ENCODE measurements at regions not wholly inside any gene's neighbourhood (a gene's known extent, or its start where the extent isn't known, plus 50 kb on each side); places are given as distances from the start of the nearest gene placed in this dataset.

- DNase-seq, result no peak
These were observed 343.5 kb upstream of the RGS6 start for GRCh38 chr14:71588576-71589215.

DNA sequence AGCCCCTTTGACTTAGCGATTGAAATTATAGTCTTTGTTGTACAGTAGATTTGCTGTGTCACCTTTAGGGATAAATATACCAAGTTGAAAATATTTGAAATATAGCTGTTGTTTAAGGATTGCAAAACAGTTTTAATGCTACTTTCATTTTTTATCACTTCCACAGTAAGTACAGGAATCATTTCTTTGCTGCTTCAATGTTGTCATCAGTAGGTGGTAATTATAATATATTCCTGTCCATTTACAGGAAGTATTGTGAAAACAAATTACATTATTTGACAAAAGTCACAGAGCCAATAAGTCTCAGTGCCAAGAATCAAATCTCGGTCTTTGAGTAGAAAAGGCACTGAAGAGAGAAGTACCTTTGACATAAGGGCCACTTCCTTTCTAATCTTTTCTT, 342.6 kb upstream of the RGS6 start:
- DNase-seq, result no peak

GRCh38 chr14:71590131-71590530, 342.1 kb upstream of the RGS6 start:
- DNase-seq, result no peak

- no peak for DNase-seq
These were observed 341.0 kb upstream of the RGS6 start for GRCh38 chr14:71591231-71591630.

DNA sequence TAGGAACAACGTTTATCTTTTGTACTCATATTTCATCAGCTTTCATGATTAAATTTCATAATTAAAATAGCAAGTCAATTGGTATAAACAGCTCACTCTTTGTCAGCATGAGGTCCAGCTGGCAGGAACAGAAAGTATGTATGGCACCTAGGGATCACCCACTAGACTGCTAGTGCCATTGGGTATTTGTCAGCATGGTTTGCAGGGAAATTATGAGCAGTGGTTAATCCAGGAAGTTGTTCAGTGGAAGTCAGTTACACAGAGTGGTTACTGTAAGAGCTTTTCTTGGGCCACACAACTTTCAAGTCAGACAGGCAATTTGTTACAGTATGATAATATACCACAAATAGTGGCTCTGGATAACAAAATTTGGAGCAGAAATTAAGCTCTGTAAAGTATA, 340.3 kb upstream of the RGS6 start:
- no peak for DNase-seq

DNA sequence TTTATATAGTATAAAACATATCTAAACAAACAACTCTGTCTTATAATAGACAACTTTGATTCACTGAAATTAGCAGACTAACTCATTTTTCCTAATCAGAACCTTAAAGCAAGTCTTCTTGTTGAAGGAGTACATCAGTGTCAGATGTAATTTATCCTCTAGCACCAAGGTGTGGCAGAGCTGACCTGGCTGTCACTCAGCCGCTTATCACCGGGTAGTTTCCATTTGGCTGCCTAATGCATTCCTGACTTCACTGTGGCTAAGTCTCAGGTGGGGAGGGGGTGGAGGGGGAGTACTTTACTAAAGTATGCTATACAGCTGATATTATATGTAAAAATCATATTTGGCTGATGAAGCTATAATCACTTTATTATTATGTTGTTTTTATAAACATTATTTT, 339.9 kb upstream of the RGS6 start:
- DNase-seq, result no peak

DNA sequence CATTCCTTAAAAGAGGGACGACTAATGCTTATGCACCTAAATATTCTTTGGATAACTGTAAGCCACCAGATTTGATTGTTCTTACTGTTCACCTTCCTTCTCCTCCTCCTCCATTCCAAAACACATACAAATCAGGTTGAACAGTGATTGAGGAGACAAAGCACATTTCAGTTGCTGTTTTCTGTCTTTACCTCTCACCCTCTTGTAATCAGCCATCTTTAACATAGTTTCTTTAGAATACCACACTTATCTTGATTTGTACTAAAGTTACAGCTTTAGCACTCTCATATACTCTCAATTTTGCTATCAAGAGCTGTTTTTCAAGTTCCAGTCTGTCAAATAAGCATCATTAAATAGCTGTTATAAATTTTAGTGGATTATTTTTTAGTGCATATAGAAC, 338.3 kb upstream of the RGS6 start:
- DNase-seq, result no peak

DNA sequence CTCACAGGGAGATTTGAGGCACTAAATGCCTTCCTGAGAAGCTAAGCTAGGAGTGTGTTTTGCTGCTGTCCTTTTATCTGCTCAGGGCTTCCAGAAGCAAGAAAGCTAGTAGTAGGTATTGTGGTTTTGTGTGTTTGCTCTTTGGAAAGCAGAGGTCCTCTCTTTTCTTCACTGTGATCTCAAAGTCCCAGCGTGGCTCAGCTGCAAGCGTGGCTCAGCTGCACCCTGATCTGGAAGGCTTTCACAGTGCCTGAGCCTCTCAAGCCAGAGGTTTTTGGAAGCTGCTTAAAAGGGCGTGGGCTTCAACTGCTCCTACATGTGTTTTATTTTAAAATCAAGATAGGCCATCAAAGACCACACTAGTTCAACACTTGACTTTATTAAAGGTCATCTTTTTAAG, 337.4 kb upstream of the RGS6 start:
- no peak for DNase-seq

DNA sequence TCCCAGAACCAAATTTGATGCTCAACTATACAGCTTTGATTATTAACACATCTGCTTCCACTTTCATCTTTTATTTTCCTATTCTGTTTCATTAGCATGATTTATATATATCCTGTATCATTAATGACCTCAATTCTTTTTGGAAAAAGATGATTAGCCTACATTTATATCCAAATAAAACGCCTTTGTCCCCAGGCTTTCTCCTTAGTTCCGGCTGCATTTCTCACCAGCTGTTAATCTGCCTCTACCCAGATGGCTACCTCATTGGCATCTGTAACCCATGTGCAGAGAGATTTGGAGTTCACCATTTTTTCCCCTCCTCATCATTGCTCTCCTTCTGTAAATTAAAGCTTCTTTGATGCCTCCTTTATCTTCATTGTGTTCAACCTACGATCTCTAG, 336.8 kb upstream of the RGS6 start:
- no peak for DNase-seq

DNA sequence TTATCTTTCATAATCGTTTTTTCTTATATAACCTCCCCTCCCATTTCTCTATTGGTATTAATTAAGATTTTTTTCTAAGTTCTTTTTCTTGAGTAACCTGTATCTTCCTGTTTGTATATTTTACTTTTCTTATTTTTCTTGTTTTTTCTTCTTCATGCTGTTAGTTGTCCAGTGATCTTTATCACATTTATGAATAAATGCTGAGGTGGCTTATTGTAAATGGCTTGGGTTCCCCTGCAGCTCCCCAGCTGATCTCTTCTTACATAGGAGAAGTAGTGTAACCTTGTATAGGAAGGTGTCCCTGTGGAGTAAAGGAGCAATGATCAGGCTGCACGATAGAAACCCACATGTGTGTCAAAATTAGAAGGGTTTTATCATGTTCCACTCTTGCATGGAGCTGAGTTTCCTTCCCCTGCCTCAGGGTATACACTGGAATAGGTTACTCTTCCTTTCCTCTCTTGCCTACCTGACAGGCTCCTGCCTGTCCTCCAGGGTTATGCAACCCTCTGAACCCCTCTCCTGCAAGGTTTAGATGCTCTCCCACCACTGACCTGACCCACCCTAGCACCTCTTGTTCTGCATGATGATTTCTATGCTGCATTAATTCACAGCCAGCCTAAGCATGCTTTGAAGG, 334.8 kb upstream of the RGS6 start:
- no peak for DNase-seq

- no peak for DNase-seq
These were observed 334.1 kb upstream of the RGS6 start for GRCh38 chr14:71597955-71598660.

GRCh38 chr14:71600309-71600708, 331.9 kb upstream of the RGS6 start:
- no peak for DNase-seq

DNA sequence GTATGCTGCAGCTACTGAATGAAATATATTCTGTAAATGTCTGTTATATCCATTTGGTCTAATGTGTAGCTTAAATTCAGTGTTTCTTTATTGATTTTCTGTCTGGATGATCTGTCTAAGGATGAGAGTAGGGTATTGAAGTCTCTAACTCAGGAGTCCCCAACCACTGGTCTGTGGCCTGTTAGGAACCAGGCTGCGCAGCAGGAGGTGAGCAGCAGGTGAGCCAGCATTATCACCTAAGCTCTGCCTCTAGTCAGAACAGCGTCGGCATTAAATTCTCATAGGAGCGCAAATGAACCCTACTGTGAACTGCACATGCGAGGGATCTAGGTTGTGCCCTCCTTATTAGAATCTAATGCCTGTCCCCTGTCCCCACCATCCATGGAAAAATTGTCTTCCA, 329.7 kb upstream of the RGS6 start:
- no peak for DNase-seq

GRCh38 chr14:71604231-71604630, 328.0 kb upstream of the RGS6 start:
- DNase-seq, result no peak

- DNase-seq, result no peak
These were observed 326.2 kb upstream of the RGS6 start for GRCh38 chr14:71606064-71606463.

- DNase-seq, result no peak
These were observed 325.7 kb upstream of the RGS6 start for GRCh38 chr14:71606575-71606974.

DNA sequence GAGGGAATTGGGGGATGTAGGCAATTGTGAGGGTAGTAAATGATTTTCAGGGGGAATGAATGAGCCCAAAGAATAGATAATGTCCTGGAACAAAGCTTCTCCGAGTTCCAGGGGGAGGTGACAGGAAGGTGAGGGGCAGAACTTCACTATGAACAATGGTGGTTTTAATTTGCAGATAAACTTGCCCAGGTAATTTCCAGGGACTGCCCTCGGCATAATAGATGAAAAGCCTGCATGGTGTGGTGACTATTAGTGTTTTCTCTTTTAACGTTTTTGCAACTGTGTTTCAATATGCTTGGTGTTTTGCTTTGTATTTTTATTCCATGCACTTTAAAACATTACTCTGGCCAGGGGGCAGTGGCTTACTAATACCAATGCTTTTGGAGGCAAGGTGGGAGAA, 325.2 kb upstream of the RGS6 start:
- DNase-seq, result no peak

GRCh38 chr14:71610149-71610548, 322.1 kb upstream of the RGS6 start:
- no peak for DNase-seq

DNA sequence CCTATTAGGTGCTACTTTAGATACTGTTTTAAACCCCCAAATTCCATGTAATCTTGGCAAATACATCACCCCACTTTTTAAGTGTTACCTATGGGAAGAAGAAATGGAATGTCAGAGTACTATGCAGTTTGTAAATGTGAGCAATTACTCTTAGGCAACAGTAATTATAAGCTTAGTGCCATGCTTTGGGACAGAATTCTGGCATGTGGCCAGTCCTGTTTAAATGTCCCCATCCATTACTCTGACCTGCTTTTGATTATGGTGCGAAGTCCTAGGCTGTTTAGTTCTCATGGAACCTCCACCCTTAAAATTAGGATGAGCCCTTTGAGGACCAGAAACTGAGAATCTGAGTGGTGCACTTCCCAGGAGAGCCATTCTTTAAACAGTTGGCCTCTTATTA, 321.4 kb upstream of the RGS6 start:
- no peak for DNase-seq

DNA sequence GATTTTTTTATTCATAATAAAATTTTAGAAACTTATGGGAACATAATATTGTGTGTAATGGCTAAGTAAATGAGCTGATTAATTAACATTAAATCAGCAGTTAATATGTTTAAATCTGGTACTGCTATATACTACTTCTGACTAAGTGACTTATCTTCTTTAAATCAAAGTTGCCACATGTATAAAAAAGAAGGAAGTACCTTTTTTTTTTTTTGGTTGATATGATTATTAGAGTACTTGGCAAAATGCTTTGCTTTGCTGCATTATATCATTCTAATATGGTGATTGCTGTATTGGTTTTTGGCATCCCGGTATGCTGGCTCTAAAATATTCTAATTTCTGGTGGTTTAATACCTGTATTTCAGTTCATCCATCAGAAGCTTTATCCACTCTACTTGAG, 319.1 kb upstream of the RGS6 start:
- DNase-seq, result no peak

DNA sequence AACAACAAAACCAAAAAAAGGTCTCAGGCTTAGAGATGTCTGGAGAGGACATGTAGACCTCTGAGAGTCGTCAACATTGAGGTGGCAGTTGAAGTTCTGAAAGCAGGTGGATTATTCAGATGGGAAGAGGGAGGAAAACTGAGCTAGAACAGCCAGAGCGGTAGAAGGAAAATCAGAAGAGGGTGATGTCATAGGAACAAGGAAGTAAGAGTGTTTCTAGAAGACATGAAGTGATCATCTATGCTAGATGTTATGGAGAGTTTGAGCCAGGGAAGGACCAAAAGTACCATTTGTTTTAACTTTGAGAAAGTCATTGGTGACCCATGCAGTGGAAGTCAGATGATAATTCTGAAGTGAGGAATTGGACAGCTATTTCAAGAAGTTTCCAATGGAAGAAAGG, 316.2 kb upstream of the RGS6 start:
- no peak for DNase-seq

- DNase-seq, result no peak
These were observed 314.2 kb upstream of the RGS6 start for GRCh38 chr14:71618047-71618446.

DNA sequence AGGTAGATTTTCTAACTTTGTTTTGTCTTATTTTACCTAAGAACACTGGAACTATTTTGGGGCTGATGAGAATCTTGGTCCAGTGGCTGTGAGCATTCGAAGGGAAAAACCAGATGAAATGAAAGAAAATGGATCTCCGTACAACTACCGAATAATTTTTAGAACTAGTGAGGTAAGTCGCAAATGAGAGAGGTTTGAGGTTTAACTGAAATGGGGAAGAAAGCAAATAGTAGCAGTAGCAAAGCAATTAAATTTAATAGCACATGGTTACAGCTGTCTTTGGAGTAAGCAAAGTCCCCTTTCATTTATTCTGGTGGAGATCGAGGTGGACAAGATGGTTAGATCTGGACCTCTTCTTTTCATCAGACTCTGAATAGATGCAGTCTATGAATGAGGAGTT, 313.5 kb upstream of the RGS6 start:
- no peak for DNase-seq

GRCh38 chr14:71619472-71619871, 312.8 kb upstream of the RGS6 start:
- DNase-seq, result no peak

GRCh38 chr14:71620401-71620800, 311.8 kb upstream of the RGS6 start:
- no peak for DNase-seq

Measured in NCI-H526 (cell line).